T-cell (primary cell): ENCODE measurements at regions not wholly inside any gene's neighbourhood (a gene's known extent, or its start where the extent isn't known, plus 50 kb on each side); places are given as distances from the start of the nearest gene placed in this dataset.

Experiments used
- ATAC-seq, 4 experiments: fragments of 200-7000 bp in 3 of 4; fragments of 150-1000 bp in 1 of 4; cut with Tn5 transposase; replicated peaks in 1 of 4; 1 replicate in 3 of 4; 2 replicates in 1 of 4; pipeline ENCODE4 v1.10.0; 2021; ENCODE audit warnings: moderate library complexity in 3 of 4, mild to moderate bottlenecking in 2 of 4, moderate number of reproducible peaks in 1 of 4
- CTCF ChIA-PET, 2 donors: fragments of 300-600 bp; sonication (Branson Sonifier 250); formaldehyde crosslinking; loops; one replicate each; lab custom pipeline; 2022; ENCODE audit warnings: antibody characterized with exemption in 2 of 2; lab: Charles Lee
- POLR2A ChIA-PET, 2 donors: fragments of 300-600 bp; sonication (Branson Sonifier 250); formaldehyde crosslinking; loops; one replicate each; lab custom pipeline; 2022; ENCODE audit warnings: antibody characterized with exemption in 2 of 2; lab: Charles Lee
- DNase-seq, 35 experiments: peaks; one replicate each; pipeline versions ENCODE4 v3.0.0 to v3.0.0-alpha.2; 2013 to 2023
- H3K27ac ChIP-seq: one replicate; pipeline ENCODE4 v1.5.1; 2013; ENCODE audit warnings: low read length
- H3K27me3 ChIP-seq, 2 experiments: replicated peaks in 1 of 2; 1 replicate in 1 of 2; 2 replicates in 1 of 2; pipeline versions ENCODE4 v1.6.1 to v1.7.0; 2013; ENCODE audit warnings: low read length in 1 of 2, mixed read lengths in 1 of 2; ENCODE audit not compliant: control insufficient read depth in 2 of 2, insufficient read depth in 2 of 2; ENCODE audit errors: extremely low read depth in 1 of 2
- H3K36me3 ChIP-seq, 2 donors: 1 replicate in 1 of 2; 2 replicates in 1 of 2; pipeline versions ENCODE4 v1.6.1 to v1.7.0; 2013; ENCODE audit warnings: low read length in 1 of 2; ENCODE audit not compliant: control insufficient read depth in 2 of 2, insufficient read depth in 1 of 2; ENCODE audit errors: extremely low read depth in 1 of 2
- H3K4me1 ChIP-seq, 2 experiments: 1 replicate in 1 of 2; 2 replicates in 1 of 2; pipeline versions ENCODE4 v1.6.1 to v1.7.0; 2013; ENCODE audit warnings: low read length in 2 of 2, mixed read lengths in 1 of 2; ENCODE audit not compliant: insufficient read depth in 2 of 2, control insufficient read depth in 1 of 2; ENCODE audit errors: extremely low read depth in 1 of 2
- H3K4me3 ChIP-seq, 2 donors: 1 replicate in 1 of 2; 2 replicates in 1 of 2; pipeline versions ENCODE4 v1.5.1 to v1.7.0; 2013; ENCODE audit warnings: mild to moderate bottlenecking in 2 of 2, low read length in 1 of 2, moderate library complexity in 1 of 2; ENCODE audit not compliant: control insufficient read depth in 1 of 2; ENCODE audit errors: extremely low read depth in 1 of 2
- H3K9me3 ChIP-seq: 2 replicates; pipeline ENCODE4 v1.7.0; 2013
- H3K27ac Mint-ChIP-seq, 2 donors: one replicate each; pipeline ENCODE4 v1.8.0; 2020 to 2021; ENCODE audit warnings: mild to moderate bottlenecking in 2 of 2, mixed read lengths in 2 of 2
- H3K27me3 Mint-ChIP-seq, 2 donors: one replicate each; pipeline ENCODE4 v1.8.0; 2021 to 2022; ENCODE audit warnings: mixed read lengths in 2 of 2
- H3K36me3 Mint-ChIP-seq: one replicate; pipeline ENCODE4 v1.8.0; 2021; ENCODE audit warnings: mixed read lengths
- H3K4me1 Mint-ChIP-seq, 3 donors: one replicate each; pipeline ENCODE4 v1.8.0; 2020 to 2022; ENCODE audit warnings: mixed read lengths in 3 of 3, mild to moderate bottlenecking in 1 of 3
- H3K4me3 Mint-ChIP-seq, 3 donors: one replicate each; pipeline ENCODE4 v1.8.0; 2020 to 2022; ENCODE audit warnings: mild to moderate bottlenecking in 3 of 3, mixed read lengths in 3 of 3, moderate library complexity in 3 of 3
- H3K9me3 Mint-ChIP-seq, 3 donors: one replicate each; pipeline ENCODE4 v1.8.0; 2020 to 2022; ENCODE audit warnings: mixed read lengths in 3 of 3
- WGBS: methylation state at CpG from one replicate; pipeline ENCODE4 v1.1.5; 2013; ENCODE audit warnings: missing lambda C conversion rate; ENCODE audit not compliant: insufficient coverage; 5-methylcytosine and 5-hydroxymethylcytosine counted together

GRCh38 chr13:28584873-28585381 is 74.0 kb upstream of the POMP start:
- H3K27me3 Mint-ChIP-seq = peaks cover 4% of the 10 kb centered on the region in 2 donors
- H3K4me1 Mint-ChIP-seq = peaks cover 9 to 11% (median 9%) of the 10 kb centered on the region in 3 donors
- no peak overlapping the region for H3K27ac Mint-ChIP-seq
- H3K4me3 Mint-ChIP-seq = no peak overlapping the region
- ATAC-seq = no peak
- ChIA-PET CTCF (no interaction called here), POLR2A (no interaction called here)
- H3K36me3 Mint-ChIP-seq = no peaks in the 10 kb centered on the region
- no peak overlapping the region for H3K4me3 ChIP-seq
- no CpG with 5 or more reads among the region's 4 CpGs for WGBS
- no peaks in the 10 kb centered on the region for H3K9me3 Mint-ChIP-seq
- H3K27ac ChIP-seq = no peak overlapping the region
- peaks cover 0 to 5% of the 10 kb centered on the region in 2 experiments for H3K27me3 ChIP-seq
- H3K36me3 ChIP-seq = no peaks in the 10 kb centered on the region
- no peak for DNase-seq
- H3K4me1 ChIP-seq = no peaks in the 10 kb centered on the region
- H3K9me3 ChIP-seq = no peaks in the 10 kb centered on the region

GRCh38 chr13:28583651-28584091 is 75.3 kb upstream of the POMP start:
- ChIA-PET POLR2A (interaction anchor here in 1 of 2 donors (0.6 kb wide), 1 partner anchor 10 kb away, joined by 3 read pairs; no protein-coding TSS in a partner anchor), CTCF (no interaction called here)
- ATAC-seq (no peak), DNase-seq (no peak)
- Histone ChIP-seq H3K27ac (no peak overlapping the region), H3K27me3 (peaks cover 0 to 5% of the 10 kb centered on the region in 2 experiments), H3K9me3 (no peaks in the 10 kb centered on the region), H3K36me3 (no peaks in the 10 kb centered on the region), H3K4me1 (no peaks in the 10 kb centered on the region), H3K4me3 (no peak overlapping the region)
- Mint-ChIP-seq H3K4me1 (peaks cover 9 to 11% (median 9%) of the 10 kb centered on the region in 3 donors), H3K27ac (no peak overlapping the region), H3K4me3 (no peak overlapping the region), H3K36me3 (no peaks in the 10 kb centered on the region), H3K27me3 (no peaks in the 10 kb centered on the region), H3K9me3 (no peaks in the 10 kb centered on the region)
- 88% methylated on average over 19 of the region's 19 CpGs for whole genome bisulfite sequencing

- POLR2A ChIA-PET = no interaction called here
Measured at GRCh38 chr13:28582892-28583240, 76.1 kb upstream of the POMP start.

GRCh38 chr13:28582225-28582891 is 76.6 kb upstream of the POMP start:
- no peak overlapping the region for H3K4me3 ChIP-seq
- no peaks in the 10 kb centered on the region for H3K9me3 Mint-ChIP-seq
- H3K36me3 ChIP-seq = no peaks in the 10 kb centered on the region
- ATAC-seq (no peak), DNase-seq (no peak)
- 60% methylated on average over 1 of the region's 9 CpGs for WGBS
- H3K9me3 ChIP-seq = no peaks in the 10 kb centered on the region
- H3K36me3 Mint-ChIP-seq = no peaks in the 10 kb centered on the region
- H3K27me3 ChIP-seq = peaks cover 0 to 5% of the 10 kb centered on the region in 2 experiments
- no peak overlapping the region for H3K4me3 Mint-ChIP-seq
- no peaks in the 10 kb centered on the region for H3K4me1 ChIP-seq
- POLR2A ChIA-PET = no interaction called here
- no peak overlapping the region for H3K27ac Mint-ChIP-seq
- H3K4me1 Mint-ChIP-seq = peaks cover 9 to 11% (median 9%) of the 10 kb centered on the region in 3 donors
- CTCF ChIA-PET = interaction anchor here in 1 of 2 donors (0.6 kb wide), 1 partner anchor 918 kb away, joined by 3 read pairs; no protein-coding TSS in a partner anchor
- peaks cover 0 to 3% of the 10 kb centered on the region in 2 donors for H3K27me3 Mint-ChIP-seq
- H3K27ac ChIP-seq = no peak overlapping the region

More at GRCh38 chr13:28582892-28583240, 76.1 kb upstream of the POMP start:
- H3K4me1 Mint-ChIP-seq = peaks cover 9 to 11% (median 9%) of the 10 kb centered on the region in 3 donors
- H3K27ac Mint-ChIP-seq = no peak overlapping the region
- no peaks in the 10 kb centered on the region for H3K36me3 Mint-ChIP-seq
- no peak overlapping the region for H3K4me3 ChIP-seq
- H3K4me1 ChIP-seq = no peaks in the 10 kb centered on the region
- H3K27me3 Mint-ChIP-seq = peaks cover 0 to 1% of the 10 kb centered on the region in 2 donors
- H3K36me3 ChIP-seq = no peaks in the 10 kb centered on the region
- no peaks in the 10 kb centered on the region for H3K9me3 ChIP-seq
- peaks cover 0 to 5% of the 10 kb centered on the region in 2 experiments for H3K27me3 ChIP-seq
- no peak overlapping the region for H3K4me3 Mint-ChIP-seq
- no peak for ATAC-seq
- no peak for DNase-seq
- no peaks in the 10 kb centered on the region for H3K9me3 Mint-ChIP-seq
- CTCF ChIA-PET = interaction anchor here in 1 of 2 donors (0.6 kb wide), 1 partner anchor 918 kb away, joined by 3 read pairs; no protein-coding TSS in a partner anchor
- WGBS = 58% methylated on average over 4 of the region's 8 CpGs
- H3K27ac ChIP-seq = no peak overlapping the region

- ATAC-seq (no peak), DNase-seq (no peak)
- no CpG with 5 or more reads among the region's 2 CpGs for WGBS
- Mint-ChIP-seq H3K36me3 (no peaks in the 10 kb centered on the region), H3K27ac (no peak overlapping the region), H3K9me3 (no peaks in the 10 kb centered on the region), H3K4me1 (peaks cover 9 to 11% (median 9%) of the 10 kb centered on the region in 3 donors), H3K27me3 (peaks cover 1 to 3% of the 10 kb centered on the region in 2 donors), H3K4me3 (no peak overlapping the region)
- no peaks in the 10 kb centered on the region for H3K4me1 ChIP-seq
- ChIA-PET CTCF (no interaction called here), POLR2A (no interaction called here)
- H3K36me3 ChIP-seq = no peaks in the 10 kb centered on the region
- H3K27ac ChIP-seq = no peak overlapping the region
- peaks cover 0 to 5% of the 10 kb centered on the region in 2 experiments for H3K27me3 ChIP-seq
- H3K9me3 ChIP-seq = no peaks in the 10 kb centered on the region
- no peak overlapping the region for H3K4me3 ChIP-seq
Measured at GRCh38 chr13:28581451-28581850, 77.5 kb upstream of the POMP start.

- Mint-ChIP-seq H3K9me3 (no peaks in the 10 kb centered on the region), H3K4me1 (peaks cover 0 to 2% (median 0%) of the 10 kb centered on the region in 3 donors)
- CTCF ChIA-PET = no interaction called here
Measured at GRCh38 chr13:28579736-28580135, 79.2 kb upstream of the POMP start.

More at GRCh38 chr13:28579736-28580135, 79.2 kb upstream of the POMP start:
- no peak overlapping the region for H3K27ac Mint-ChIP-seq
- Histone ChIP-seq H3K36me3 (no peaks in the 10 kb centered on the region), H3K27me3 (peaks cover 0 to 5% of the 10 kb centered on the region in 2 experiments), H3K4me3 (no peak overlapping the region), H3K4me1 (no peaks in the 10 kb centered on the region), H3K9me3 (no peaks in the 10 kb centered on the region), H3K27ac (no peak overlapping the region)
- H3K27me3 Mint-ChIP-seq = peaks cover 4 to 9% of the 10 kb centered on the region in 2 donors
- ATAC-seq (no peak), DNase-seq (no peak)
- H3K4me3 Mint-ChIP-seq = no peak overlapping the region
- H3K36me3 Mint-ChIP-seq = no peaks in the 10 kb centered on the region
- POLR2A ChIA-PET = no interaction called here
- 83% methylated on average over 2 of the region's 5 CpGs for WGBS
